ENCODE measurements at regions not wholly inside any gene's neighbourhood (a gene's known extent, or its start where the extent isn't known, plus 50 kb on each side); places are given as distances from the start of the nearest gene placed in this dataset.

DNA sequence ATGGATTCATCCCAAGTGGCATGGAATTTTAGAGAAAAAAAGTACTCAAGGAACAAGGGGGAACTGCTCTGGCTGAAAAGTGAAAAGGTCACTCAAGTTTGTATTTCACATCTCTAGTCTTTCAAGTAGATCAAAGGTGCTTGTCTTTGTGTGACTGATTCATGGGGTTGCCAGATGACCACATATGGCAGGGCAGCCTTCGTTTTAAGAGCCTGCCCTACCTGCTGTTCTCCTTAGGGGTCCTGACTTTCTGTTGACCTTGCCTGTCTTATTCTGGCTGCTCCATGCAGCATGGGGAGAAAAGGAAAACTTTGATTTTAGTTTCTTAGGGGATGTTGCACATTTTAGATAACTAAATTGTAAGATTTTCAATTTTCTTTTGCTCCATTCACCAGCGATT lies 877.7 kb downstream of the TLE1 start:
- no peak overlapping the region for H4K8ac ChIP-seq (replicated peaks; ENCODE audit: insufficient read length, low read depth, low read length)
- no peak overlapping the region for H3K9ac ChIP-seq (ENCODE audit: extremely low read depth, insufficient read length, low read length)
- no peak overlapping the region for H3K27ac ChIP-seq (ENCODE audit: insufficient read length, low read depth, low read length)
- H3K4ac ChIP-seq (ENCODE audit: low read depth, low read length): no peak overlapping the region
- Mint-ChIP-seq H3K4me1 (peaks cover 7 to 8% of the 10 kb centered on the region in 2 experiments; a peak in 3 of 4 replicates), H3K9me3 (peaks cover 0 to 4% of the 10 kb centered on the region in 2 experiments; a peak in 2 of 5 replicates), H3K27me3 (ENCODE audit: low read depth) (no peaks in the 10 kb centered on the region), H3K4me3 (no peak overlapping the region), H3K27ac (peak overlapping the region in 1 of 3 experiments; percentile 53; a peak in 1 of 7 replicates), H3K36me3 (ENCODE audit: insufficient read depth in 1 of 3, low read depth in 3 of 3) (0 out of 7 replicates have a peak, but pooled peaks cover 0 to 3% (median 0%) of the 10 kb centered on the region in 3 experiments)
- no peaks in the 10 kb centered on the region for H3K27me3 ChIP-seq (ENCODE audit: insufficient read depth, low read length)
- no peak overlapping the region for H2BK20ac ChIP-seq (ENCODE audit: low read depth, low read length, poor library complexity, severe bottlenecking)
- no peak overlapping the region for H2AK5ac ChIP-seq (ENCODE audit: insufficient read length, low read length)
- TF ChIP-seq, protein P1, sequence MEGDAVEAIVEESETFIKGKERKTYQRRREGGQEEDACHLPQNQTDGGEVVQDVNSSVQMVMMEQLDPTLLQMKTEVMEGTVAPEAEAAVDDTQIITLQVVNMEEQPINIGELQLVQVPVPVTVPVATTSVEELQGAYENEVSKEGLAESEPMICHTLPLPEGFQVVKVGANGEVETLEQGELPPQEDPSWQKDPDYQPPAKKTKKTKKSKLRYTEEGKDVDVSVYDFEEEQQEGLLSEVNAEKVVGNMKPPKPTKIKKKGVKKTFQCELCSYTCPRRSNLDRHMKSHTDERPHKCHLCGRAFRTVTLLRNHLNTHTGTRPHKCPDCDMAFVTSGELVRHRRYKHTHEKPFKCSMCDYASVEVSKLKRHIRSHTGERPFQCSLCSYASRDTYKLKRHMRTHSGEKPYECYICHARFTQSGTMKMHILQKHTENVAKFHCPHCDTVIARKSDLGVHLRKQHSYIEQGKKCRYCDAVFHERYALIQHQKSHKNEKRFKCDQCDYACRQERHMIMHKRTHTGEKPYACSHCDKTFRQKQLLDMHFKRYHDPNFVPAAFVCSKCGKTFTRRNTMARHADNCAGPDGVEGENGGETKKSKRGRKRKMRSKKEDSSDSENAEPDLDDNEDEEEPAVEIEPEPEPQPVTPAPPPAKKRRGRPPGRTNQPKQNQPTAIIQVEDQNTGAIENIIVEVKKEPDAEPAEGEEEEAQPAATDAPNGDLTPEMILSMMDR (conservative IDR thresholded peaks at IDR 0.05): no peak
- H3K14ac ChIP-seq (ENCODE audit: insufficient read depth, low read length): no peak overlapping the region
- H2BK12ac ChIP-seq (ENCODE audit: insufficient read length, low read depth, low read length): no peak overlapping the region
- no peak overlapping the region for H3K23ac ChIP-seq (ENCODE audit: insufficient read length, low read depth, low read length)
- no peak overlapping the region for H2BK5ac ChIP-seq (ENCODE audit: insufficient read length, low read length)
- H3K4me2 ChIP-seq (ENCODE audit: insufficient read depth, insufficient read length, low read length): no peak overlapping the region
- H3K56ac ChIP-seq (ENCODE audit: insufficient read length, low read depth, low read length): no peak overlapping the region
- no peak overlapping the region for H4K91ac ChIP-seq (ENCODE audit: insufficient read length, low read depth, low read length)
- no peaks in the 10 kb centered on the region for H3K9me3 ChIP-seq (ENCODE audit: control insufficient read depth, low read depth, low read length)
- H3K79me1 ChIP-seq (ENCODE audit: insufficient read depth, low read depth, low read length, poor library complexity, severe bottlenecking): no peaks in the 10 kb centered on the region
- no peak overlapping the region for H3T11ph ChIP-seq (ENCODE audit: low read length)
- DNase-seq: no peak
- H2BK15ac ChIP-seq (ENCODE audit: low read depth, low read length): no peak overlapping the region
- H2AFZ ChIP-seq (ENCODE audit: low read length): no peak overlapping the region
- no peak overlapping the region for H3K18ac ChIP-seq (ENCODE audit: insufficient read length, low read depth, low read length)
- no peaks in the 10 kb centered on the region for H3K79me2 ChIP-seq (ENCODE audit: insufficient read depth, low read length)
- no CpG with 5 or more reads among the region's 2 CpGs for WGBS (ENCODE audit: extremely low coverage, insufficient read length, low lambda C conversion rate)
- H4K20me1 ChIP-seq (ENCODE audit: control insufficient read depth, insufficient read depth, insufficient read length): no peaks in the 10 kb centered on the region
- H3K23me2 ChIP-seq (ENCODE audit: insufficient read length, low read depth, low read length, poor library complexity, severe bottlenecking): no peaks in the 10 kb centered on the region
- H3K4me1 ChIP-seq (ENCODE audit: insufficient read depth, low read length): no peaks in the 10 kb centered on the region
- H2BK120ac ChIP-seq (ENCODE audit: low read depth, low read length, poor library complexity, severe bottlenecking): no peak overlapping the region
- no peak overlapping the region for H4K5ac ChIP-seq (ENCODE audit: insufficient read length, low read depth, low read length)

All from H9 (cell line).